ENCODE measurements at regions not wholly inside any gene's neighbourhood (a gene's known extent, or its start where the extent isn't known, plus 50 kb on each side); places are given as distances from the start of the nearest gene placed in this dataset.

- DNase-seq = no peak
Observed at GRCh38 chr3:13249664-13250390, 170.3 kb downstream of the NUP210 start.

GRCh38 chr3:13248640-13249039, 171.5 kb downstream of the NUP210 start:
- DNase-seq = no peak

GRCh38 chr3:13245615-13245978, 172.4 kb upstream of the IQSEC1 start:
- no peak for DNase-seq

GRCh38 chr3:13243586-13243985, 170.4 kb upstream of the IQSEC1 start:
- DNase-seq = no peak

- DNase-seq = no peak
Observed at GRCh38 chr3:13242364-13242737, 169.1 kb upstream of the IQSEC1 start.

GRCh38 chr3:13241621-13242363, 168.6 kb upstream of the IQSEC1 start:
- no peak for DNase-seq

GRCh38 chr3:13240928-13241618, 167.8 kb upstream of the IQSEC1 start:
- DNase-seq = no peak

GRCh38 chr3:13239467-13239760, 166.2 kb upstream of the IQSEC1 start:
- DNase-seq = no peak

GRCh38 chr3:13238687-13239466, 165.6 kb upstream of the IQSEC1 start:
- no peak for DNase-seq

- peak in 1 of 56 donors; percentile 2 for DNase-seq
Observed at GRCh38 chr3:13237776-13238490, 164.7 kb upstream of the IQSEC1 start.

GRCh38 chr3:13236557-13237173, 163.4 kb upstream of the IQSEC1 start:
- DNase-seq = no peak

- no peak for DNase-seq
Observed at GRCh38 chr3:13235897-13236296, 162.7 kb upstream of the IQSEC1 start.

- DNase-seq = no peak
Observed at GRCh38 chr3:13235079-13235478, 161.8 kb upstream of the IQSEC1 start.

- no peak for DNase-seq
Observed at GRCh38 chr3:13234666-13235065, 161.4 kb upstream of the IQSEC1 start.

GRCh38 chr3:13233487-13234485, 160.6 kb upstream of the IQSEC1 start:
- no peak for DNase-seq

- peak in 13 of 56 donors; percentile 8 to 61 (median 23) for DNase-seq
Observed at GRCh38 chr3:13231781-13232666, 158.8 kb upstream of the IQSEC1 start.

GRCh38 chr3:13229273-13229949, 156.2 kb upstream of the IQSEC1 start:
- DNase-seq = no peak

GRCh38 chr3:13228584-13228983, 155.4 kb upstream of the IQSEC1 start:
- DNase-seq = no peak

Data from nucleus accumbens (tissue), 56 donors.